ENCODE measurements at regions not wholly inside any gene's neighbourhood (a gene's known extent, or its start where the extent isn't known, plus 50 kb on each side); places are given as distances from the start of the nearest gene placed in this dataset.

- H3K4me1 Mint-ChIP-seq (ENCODE audit: unreplicated experiment) = peaks cover 35% of the 10 kb centered on the region
- no peaks in the 10 kb centered on the region for H3K9me3 Mint-ChIP-seq (ENCODE audit: unreplicated experiment)
- no peak overlapping the region for H3K4me3 Mint-ChIP-seq (ENCODE audit: unreplicated experiment)
- peak overlapping the region; percentile 99 for H3K27ac Mint-ChIP-seq (ENCODE audit: unreplicated experiment)
- peaks cover 7% of the 10 kb centered on the region for H3K36me3 Mint-ChIP-seq (ENCODE audit: low read depth, unreplicated experiment)
- no peak for DNase-seq (ENCODE audit: low spot score)
- TF ChIP-seq CTCF (IDR thresholded peaks at IDR 0.05; ENCODE audit: unreplicated experiment) = no peak
- H3K27me3 Mint-ChIP-seq (ENCODE audit: unreplicated experiment) = peaks cover 2% of the 10 kb centered on the region
Measured at GRCh38 chr2:19710230-19710629, 191.6 kb downstream of the TTC32 start.

- no peak for DNase-seq (ENCODE audit: low spot score)
- Mint-ChIP-seq H3K4me1 (ENCODE audit: unreplicated experiment) (peaks cover 35% of the 10 kb centered on the region), H3K36me3 (ENCODE audit: low read depth, unreplicated experiment) (peaks cover 7% of the 10 kb centered on the region), H3K27ac (ENCODE audit: unreplicated experiment) (peak overlapping the region; percentile 96), H3K9me3 (ENCODE audit: unreplicated experiment) (no peaks in the 10 kb centered on the region), H3K4me3 (ENCODE audit: unreplicated experiment) (no peak overlapping the region), H3K27me3 (ENCODE audit: unreplicated experiment) (peaks cover 2% of the 10 kb centered on the region)
- no peak for TF ChIP-seq CTCF (IDR thresholded peaks at IDR 0.05; ENCODE audit: unreplicated experiment)
Measured at GRCh38 chr2:19709553-19709952, 192.2 kb downstream of the TTC32 start.

- Mint-ChIP-seq H3K36me3 (ENCODE audit: low read depth, unreplicated experiment) (peaks cover 7% of the 10 kb centered on the region), H3K4me3 (ENCODE audit: unreplicated experiment) (no peak overlapping the region), H3K27ac (ENCODE audit: unreplicated experiment) (no peak overlapping the region), H3K9me3 (ENCODE audit: unreplicated experiment) (no peaks in the 10 kb centered on the region), H3K4me1 (ENCODE audit: unreplicated experiment) (peaks cover 35% of the 10 kb centered on the region), H3K27me3 (ENCODE audit: unreplicated experiment) (peaks cover 2% of the 10 kb centered on the region)
- no peak for DNase-seq (ENCODE audit: low spot score)
- TF ChIP-seq CTCF (IDR thresholded peaks at IDR 0.05; ENCODE audit: unreplicated experiment) = no peak
Measured at GRCh38 chr2:19708776-19709175, 193.0 kb downstream of the TTC32 start.

- Mint-ChIP-seq H3K27me3 (ENCODE audit: unreplicated experiment) (no peaks in the 10 kb centered on the region), H3K36me3 (ENCODE audit: low read depth, unreplicated experiment) (peaks cover under 1% of the 10 kb centered on the region), H3K4me1 (ENCODE audit: unreplicated experiment) (peaks cover 26% of the 10 kb centered on the region), H3K4me3 (ENCODE audit: unreplicated experiment) (no peak overlapping the region), H3K27ac (ENCODE audit: unreplicated experiment) (no peak overlapping the region), H3K9me3 (ENCODE audit: unreplicated experiment) (no peaks in the 10 kb centered on the region)
- no peak for TF ChIP-seq CTCF (IDR thresholded peaks at IDR 0.05; ENCODE audit: unreplicated experiment)
- DNase-seq (ENCODE audit: low spot score) = no peak
Measured at GRCh38 chr2:19706332-19706731, 195.5 kb downstream of the TTC32 start.

DNA sequence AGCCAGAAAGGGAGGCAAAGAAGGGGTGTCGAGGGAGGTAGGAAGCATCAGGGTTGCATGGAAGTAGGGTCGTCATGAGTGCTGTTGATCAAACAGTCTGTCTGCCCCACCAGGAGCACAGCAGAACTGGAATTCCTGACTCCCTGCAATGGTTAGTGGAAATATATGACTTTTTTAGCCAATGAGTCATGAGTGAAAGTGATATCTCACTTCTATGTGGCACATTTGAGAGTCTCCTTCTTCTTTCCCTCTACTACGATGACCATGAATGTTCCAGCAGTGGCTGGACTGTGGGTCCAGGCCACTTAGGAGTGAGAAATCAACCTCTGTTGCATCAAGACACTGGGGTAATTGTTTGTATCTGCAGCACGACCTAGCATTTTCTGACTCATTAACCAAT is 199.5 kb downstream of the TTC32 start:
- H3K4me1 Mint-ChIP-seq (ENCODE audit: unreplicated experiment) = peaks cover 9% of the 10 kb centered on the region
- no peaks in the 10 kb centered on the region for H3K36me3 Mint-ChIP-seq (ENCODE audit: low read depth, unreplicated experiment)

More for the DNA sequence above, 199.5 kb downstream of the TTC32 start:
- H3K9me3 Mint-ChIP-seq (ENCODE audit: unreplicated experiment) = no peaks in the 10 kb centered on the region
- no peak for TF ChIP-seq CTCF (IDR thresholded peaks at IDR 0.05; ENCODE audit: unreplicated experiment)
- no peak overlapping the region for H3K4me3 Mint-ChIP-seq (ENCODE audit: unreplicated experiment)
- no peak overlapping the region for H3K27ac Mint-ChIP-seq (ENCODE audit: unreplicated experiment)
- peaks cover 7% of the 10 kb centered on the region for H3K27me3 Mint-ChIP-seq (ENCODE audit: unreplicated experiment)
- no peak for DNase-seq (ENCODE audit: low spot score)
